Loucy (cell line): ENCODE measurements at regions not wholly inside any gene's neighbourhood (a gene's known extent, or its start where the extent isn't known, plus 50 kb on each side); places are given as distances from the start of the nearest gene placed in this dataset.

Experiments used
- CTCF ChIP-seq: fragments of 200-600 bp; sonication (generic); conservative IDR thresholded peaks from 2 replicates; pipeline ENCODE4 v1.5.1; 2014; ENCODE audit warnings: mild to moderate bottlenecking, antibody characterized with exemption, low read length
- EZH2phosphoT487 ChIP-seq: fragments of 200-600 bp; IDR thresholded peaks from 2 replicates; pipeline ENCODE4 v1.6.1; 2018; ENCODE audit warnings: antibody characterized with exemption, mild to moderate bottlenecking, moderate library complexity, borderline replicate concordance

GRCh38 chr6:155861821-155862220, 406.2 kb upstream of the NOX3 start:
- TF ChIP-seq CTCF (no peak), EZH2phosphoT487 (no peak)
